ENCODE measurements at regions not wholly inside any gene's neighbourhood (a gene's known extent, or its start where the extent isn't known, plus 50 kb on each side); places are given as distances from the start of the nearest gene placed in this dataset.

- TF ChIP-seq CTCF (IDR thresholded peaks at IDR 0.05), result no peak
- no peak for TF ChIP-seq MLX (CRISPR knock-in tag; IDR thresholded peaks at IDR 0.05)
- no peak for TF ChIP-seq ZNF138 (CRISPR knock-in tag; conservative IDR thresholded peaks at IDR 0.05)
- no peak for TF ChIP-seq NR2C2 (CRISPR knock-in tag; IDR thresholded peaks at IDR 0.05)
- no peak for TF ChIP-seq AFF4 (CRISPR knock-in tag; IDR thresholded peaks at IDR 0.05; ENCODE audit: borderline replicate concordance)
- no peak for TF ChIP-seq CREB1 (CRISPR knock-in tag; IDR thresholded peaks at IDR 0.05)
- no peak for TF ChIP-seq ZNF121 (CRISPR knock-in tag; IDR thresholded peaks at IDR 0.05)
- TF ChIP-seq E2F4 (CRISPR knock-in tag; IDR thresholded peaks at IDR 0.05; ENCODE audit: borderline replicate concordance, low read depth), result no peak
- no peak for TF ChIP-seq ZNF263 (CRISPR knock-in tag; IDR thresholded peaks at IDR 0.05; ENCODE audit: low read depth)
- no peak for TF ChIP-seq ATF1 (CRISPR knock-in tag; IDR thresholded peaks at IDR 0.05)
- no peak for TF ChIP-seq MAX (CRISPR knock-in tag; IDR thresholded peaks at IDR 0.05)
- no peak for TF ChIP-seq IRF1 (CRISPR knock-in tag; IDR thresholded peaks at IDR 0.05)
Observed at GRCh38 chr17:77735566-77736198, 222.8 kb upstream of the TNRC6C start.

Measured in WTC11 (cell line).